ENCODE measurements at regions not wholly inside any gene's neighbourhood (a gene's known extent, or its start where the extent isn't known, plus 50 kb on each side); places are given as distances from the start of the nearest gene placed in this dataset.

DNA sequence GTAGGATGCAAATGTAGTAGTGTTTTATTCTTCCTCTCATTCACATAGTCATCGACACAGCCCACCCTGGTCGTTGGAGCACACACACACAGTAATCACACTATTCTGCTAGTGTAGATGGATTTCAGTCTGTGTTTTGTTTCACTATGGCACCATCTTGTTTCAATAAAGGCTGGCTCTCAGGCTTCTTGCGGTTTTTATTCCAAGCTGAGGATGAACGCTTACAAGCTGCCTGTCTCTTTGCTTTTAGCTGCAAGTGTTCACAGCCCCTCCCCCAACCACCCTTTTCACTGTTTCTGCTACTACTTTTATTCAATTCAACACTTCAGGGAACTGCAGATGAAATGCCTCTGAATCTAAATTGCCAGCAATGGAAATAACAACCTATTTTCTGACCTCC lies 140.9 kb upstream of the PMFBP1 start:
- TF ChIP-seq, protein P1, sequence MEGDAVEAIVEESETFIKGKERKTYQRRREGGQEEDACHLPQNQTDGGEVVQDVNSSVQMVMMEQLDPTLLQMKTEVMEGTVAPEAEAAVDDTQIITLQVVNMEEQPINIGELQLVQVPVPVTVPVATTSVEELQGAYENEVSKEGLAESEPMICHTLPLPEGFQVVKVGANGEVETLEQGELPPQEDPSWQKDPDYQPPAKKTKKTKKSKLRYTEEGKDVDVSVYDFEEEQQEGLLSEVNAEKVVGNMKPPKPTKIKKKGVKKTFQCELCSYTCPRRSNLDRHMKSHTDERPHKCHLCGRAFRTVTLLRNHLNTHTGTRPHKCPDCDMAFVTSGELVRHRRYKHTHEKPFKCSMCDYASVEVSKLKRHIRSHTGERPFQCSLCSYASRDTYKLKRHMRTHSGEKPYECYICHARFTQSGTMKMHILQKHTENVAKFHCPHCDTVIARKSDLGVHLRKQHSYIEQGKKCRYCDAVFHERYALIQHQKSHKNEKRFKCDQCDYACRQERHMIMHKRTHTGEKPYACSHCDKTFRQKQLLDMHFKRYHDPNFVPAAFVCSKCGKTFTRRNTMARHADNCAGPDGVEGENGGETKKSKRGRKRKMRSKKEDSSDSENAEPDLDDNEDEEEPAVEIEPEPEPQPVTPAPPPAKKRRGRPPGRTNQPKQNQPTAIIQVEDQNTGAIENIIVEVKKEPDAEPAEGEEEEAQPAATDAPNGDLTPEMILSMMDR (IDR thresholded peaks at IDR 0.05; ENCODE audit: low read depth, low read length, poor library complexity, severe bottlenecking), result no peak
- no peak for TF ChIP-seq EZH2phosphoT487 (IDR thresholded peaks at IDR 0.05; ENCODE audit: borderline replicate concordance, low read length)

Data from DOHH2 (cell line).